GM12892 (cell line): ENCODE measurements at regions not wholly inside any gene's neighbourhood (a gene's known extent, or its start where the extent isn't known, plus 50 kb on each side); places are given as distances from the start of the nearest gene placed in this dataset.

Experiments
- POLR2A ChIP-seq: IDR thresholded peaks from 2 replicates; pipeline ENCODE4 v1.6.1; 2011; ENCODE audit warnings: low read depth, low read length, control low read depth
- POLR2AphosphoS5 ChIP-seq: IDR thresholded peaks from 2 replicates; pipeline ENCODE4 v1.6.1; 2011; ENCODE audit warnings: low read depth, low read length, control low read depth
- TAF1 ChIP-seq: IDR thresholded peaks from 2 replicates; pipeline ENCODE4 v1.6.1; 2011; ENCODE audit warnings: low read depth, mild to moderate bottlenecking, control low read depth, low read length, borderline replicate concordance

GRCh38 chr15:97875513-97876280 is 84.8 kb upstream of the ARRDC4 start:
- TF ChIP-seq POLR2A (no peak), POLR2AphosphoS5 (no peak), TAF1 (no peak)
